Left ventricle myocardium inferior (tissue), 1 donor: ENCODE measurements at regions not wholly inside any gene's neighbourhood (a gene's known extent, or its start where the extent isn't known, plus 50 kb on each side); places are given as distances from the start of the nearest gene placed in this dataset.

Experiments
- DNase-seq: peaks from one replicate; pipeline ENCODE4 v3.0.0-alpha.2; 2020
- H3K27ac ChIP-seq: fragments of 200-600 bp; replicated peaks from 2 replicates; pipeline ENCODE4 v1.8.0; 2021
- H3K27me3 ChIP-seq: fragments of 200-600 bp; 2 replicates; pipeline ENCODE4 v1.8.0; 2021; ENCODE audit warnings: low read depth
- H3K36me3 ChIP-seq: fragments of 200-600 bp; 2 replicates; pipeline ENCODE4 v1.8.0; 2021
- H3K4me1 ChIP-seq: fragments of 200-600 bp; 2 replicates; pipeline ENCODE4 v1.8.0; 2021
- H3K4me3 ChIP-seq: fragments of 200-600 bp; 2 replicates; pipeline ENCODE4 v1.8.0; 2021; ENCODE audit warnings: mild to moderate bottlenecking, moderate library complexity
- H3K9me3 ChIP-seq: fragments of 200-600 bp; replicated peaks from 2 replicates; pipeline ENCODE4 v1.8.0; 2021
- CTCF ChIP-seq: fragments of 200-600 bp; IDR thresholded peaks from 2 replicates; pipeline ENCODE4 v1.8.0; 2021; ENCODE audit warnings: antibody characterized with exemption, mild to moderate bottlenecking, borderline replicate concordance
- intact Hi-C: fragments of 100-400 bp; cut with micrococcal nuclease; formaldehyde crosslinking; loops from one replicate; pipeline ENCODE4 v1.11.0; 2022
- donor health status: DM: no; HTN: yes; CAD: no; lungs with severe emphysema.

GRCh38 chr5:84831701-84832100, 447.0 kb upstream of the EDIL3 start:
- Histone ChIP-seq H3K27ac (no peak overlapping the region), H3K4me1 (no peaks in the 10 kb centered on the region), H3K4me3 (no peak overlapping the region), H3K36me3 (no peaks in the 10 kb centered on the region), H3K27me3 (no peaks in the 10 kb centered on the region), H3K9me3 (peaks cover 12% of the 10 kb centered on the region)
- TF ChIP-seq CTCF = no peak
- intact Hi-C loops = no loop called here
- DNase-seq = no peak

DNA sequence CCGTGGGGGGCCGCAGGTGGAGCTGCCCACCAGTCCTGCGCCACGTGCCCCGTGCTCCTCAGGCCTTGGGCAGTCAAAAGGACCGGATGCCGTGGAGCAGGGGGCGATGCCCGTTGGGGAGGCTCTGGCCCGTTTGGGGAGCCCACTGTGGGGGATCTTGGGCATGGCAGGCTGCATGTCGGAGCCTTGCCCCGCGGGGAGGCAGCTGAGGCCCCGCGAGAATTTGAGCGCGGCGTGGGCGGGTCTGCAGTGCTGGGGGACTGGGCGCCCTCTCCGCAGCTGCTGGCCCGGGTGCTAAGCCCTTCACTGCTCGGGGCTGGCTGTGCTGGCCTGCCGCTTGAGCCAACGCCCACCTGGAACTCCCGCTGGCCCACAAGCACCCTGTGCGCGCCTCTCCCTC, 445.6 kb upstream of the EDIL3 start:
- Histone ChIP-seq H3K27ac (no peak overlapping the region), H3K36me3 (no peaks in the 10 kb centered on the region), H3K27me3 (no peaks in the 10 kb centered on the region), H3K4me1 (no peaks in the 10 kb centered on the region), H3K9me3 (peaks cover 12% of the 10 kb centered on the region), H3K4me3 (no peak overlapping the region)
- intact Hi-C loops = no loop called here
- no peak for DNase-seq
- TF ChIP-seq CTCF = no peak

DNA sequence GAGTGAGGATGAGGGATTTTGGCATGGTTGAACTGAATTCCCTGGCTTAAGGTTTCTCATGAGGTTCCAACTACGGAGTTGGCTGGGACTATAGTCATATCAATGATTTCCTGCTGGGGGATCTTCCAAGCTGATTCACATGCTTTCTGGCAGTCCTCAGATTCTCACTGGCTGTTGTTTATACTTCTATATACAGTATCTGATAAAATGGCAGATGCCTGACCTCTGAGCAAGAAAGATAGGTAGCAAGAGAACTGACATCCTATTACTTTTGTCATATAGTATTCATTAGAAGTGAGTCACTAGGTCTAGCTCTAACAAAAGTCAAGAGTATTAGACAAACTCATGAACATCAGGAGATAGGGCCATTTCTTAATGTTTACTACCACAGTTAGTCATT, 440.9 kb upstream of the EDIL3 start:
- no peak for TF ChIP-seq CTCF
- no peak overlapping the region for H3K27ac ChIP-seq
- H3K27me3 ChIP-seq = no peaks in the 10 kb centered on the region
- no peak for DNase-seq
- H3K4me3 ChIP-seq = no peak overlapping the region
- peaks cover 4% of the 10 kb centered on the region for H3K9me3 ChIP-seq
- no peaks in the 10 kb centered on the region for H3K4me1 ChIP-seq
- H3K36me3 ChIP-seq = no peaks in the 10 kb centered on the region
- intact Hi-C loops = no loop called here

DNA sequence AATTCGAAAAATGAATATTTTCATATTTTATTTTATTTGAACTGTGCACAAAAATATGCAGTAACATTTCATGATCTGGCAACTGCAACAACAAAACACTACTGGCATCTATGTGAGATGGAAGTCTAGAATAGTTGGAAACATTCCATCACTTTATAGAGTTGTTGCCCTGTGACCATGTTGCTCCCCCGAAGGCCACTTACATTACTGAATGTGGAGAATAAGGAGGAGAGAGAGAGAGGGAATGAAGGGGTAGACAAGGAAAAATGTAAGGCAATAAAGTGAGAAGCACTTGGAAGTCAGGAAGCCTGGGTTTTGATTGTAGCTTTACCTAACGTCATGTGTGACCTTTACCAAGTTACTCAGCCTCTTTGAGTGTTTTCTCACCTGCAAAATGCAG, 437.2 kb upstream of the EDIL3 start:
- no peaks in the 10 kb centered on the region for H3K9me3 ChIP-seq
- H3K36me3 ChIP-seq = no peaks in the 10 kb centered on the region
- H3K27ac ChIP-seq = no peak overlapping the region
- H3K4me3 ChIP-seq = no peak overlapping the region
- intact Hi-C loops = no loop called here
- H3K27me3 ChIP-seq = no peaks in the 10 kb centered on the region
- TF ChIP-seq CTCF = no peak
- no peak for DNase-seq
- no peaks in the 10 kb centered on the region for H3K4me1 ChIP-seq

DNA sequence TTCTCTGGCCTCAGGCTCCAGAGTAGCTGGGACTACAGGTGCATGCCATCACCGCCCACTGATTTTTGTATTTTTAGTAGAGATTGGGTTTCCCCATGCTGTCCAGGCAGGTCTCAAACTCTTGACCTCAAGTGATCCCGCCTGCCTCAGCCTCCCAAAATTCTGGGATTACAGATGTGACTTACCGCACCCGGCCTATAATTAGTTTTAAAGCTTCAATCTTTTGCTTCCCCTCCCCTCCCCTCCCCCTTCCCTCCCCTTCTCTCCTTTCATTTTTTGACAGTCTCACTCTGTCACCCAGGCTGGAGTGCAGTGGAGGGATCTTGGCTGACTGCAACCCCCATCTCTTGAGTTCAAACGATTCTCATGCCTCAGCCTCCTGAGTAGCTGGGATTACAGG, 433.3 kb upstream of the EDIL3 start:
- H3K9me3 ChIP-seq = no peaks in the 10 kb centered on the region
- intact Hi-C loops = no loop called here
- no peak overlapping the region for H3K4me3 ChIP-seq
- no peak for TF ChIP-seq CTCF
- no peaks in the 10 kb centered on the region for H3K4me1 ChIP-seq
- DNase-seq = no peak
- no peaks in the 10 kb centered on the region for H3K27me3 ChIP-seq
- H3K27ac ChIP-seq = no peak overlapping the region
- H3K36me3 ChIP-seq = no peaks in the 10 kb centered on the region
